ENCODE measurements at regions not wholly inside any gene's neighbourhood (a gene's known extent, or its start where the extent isn't known, plus 50 kb on each side); places are given as distances from the start of the nearest gene placed in this dataset.

DNA sequence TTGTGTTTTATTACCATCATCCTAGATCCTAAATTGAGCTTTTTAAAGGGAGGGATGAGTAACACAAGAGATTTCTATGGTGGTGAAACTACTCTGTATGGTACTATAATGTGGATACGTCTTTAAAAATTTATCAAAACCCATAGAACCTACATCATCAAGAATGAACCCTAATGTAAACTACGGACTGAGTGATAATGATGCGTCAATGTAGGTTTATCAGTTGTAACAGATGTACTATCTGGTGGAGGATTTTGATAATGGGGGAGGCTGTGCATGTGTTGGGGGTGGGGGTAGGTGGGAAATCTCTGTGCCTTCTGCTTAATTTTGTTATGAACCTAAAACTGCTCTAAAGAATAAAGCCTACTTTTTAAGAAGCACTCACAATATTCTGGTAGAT is 724.1 kb upstream of the SOX9 start:
- TF ChIP-seq EZH2 (IDR thresholded peaks at IDR 0.05; ENCODE audit: low read length, unreplicated experiment) = no peak
- TF ChIP-seq, protein P1, sequence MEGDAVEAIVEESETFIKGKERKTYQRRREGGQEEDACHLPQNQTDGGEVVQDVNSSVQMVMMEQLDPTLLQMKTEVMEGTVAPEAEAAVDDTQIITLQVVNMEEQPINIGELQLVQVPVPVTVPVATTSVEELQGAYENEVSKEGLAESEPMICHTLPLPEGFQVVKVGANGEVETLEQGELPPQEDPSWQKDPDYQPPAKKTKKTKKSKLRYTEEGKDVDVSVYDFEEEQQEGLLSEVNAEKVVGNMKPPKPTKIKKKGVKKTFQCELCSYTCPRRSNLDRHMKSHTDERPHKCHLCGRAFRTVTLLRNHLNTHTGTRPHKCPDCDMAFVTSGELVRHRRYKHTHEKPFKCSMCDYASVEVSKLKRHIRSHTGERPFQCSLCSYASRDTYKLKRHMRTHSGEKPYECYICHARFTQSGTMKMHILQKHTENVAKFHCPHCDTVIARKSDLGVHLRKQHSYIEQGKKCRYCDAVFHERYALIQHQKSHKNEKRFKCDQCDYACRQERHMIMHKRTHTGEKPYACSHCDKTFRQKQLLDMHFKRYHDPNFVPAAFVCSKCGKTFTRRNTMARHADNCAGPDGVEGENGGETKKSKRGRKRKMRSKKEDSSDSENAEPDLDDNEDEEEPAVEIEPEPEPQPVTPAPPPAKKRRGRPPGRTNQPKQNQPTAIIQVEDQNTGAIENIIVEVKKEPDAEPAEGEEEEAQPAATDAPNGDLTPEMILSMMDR (conservative IDR thresholded peaks at IDR 0.05; ENCODE audit: low read depth, low read length) = no peak
